CD4-positive, alpha-beta T cell (primary cell): ENCODE measurements at regions not wholly inside any gene's neighbourhood (a gene's known extent, or its start where the extent isn't known, plus 50 kb on each side); places are given as distances from the start of the nearest gene placed in this dataset.

Source experiments
- ATAC-seq: fragments of 200-7000 bp; cut with Tn5 transposase; one replicate; pipeline ENCODE4 v1.10.0; 2022; ENCODE audit warnings: mild to moderate bottlenecking; ENCODE audit not compliant: poor library complexity
- CTCF ChIA-PET: fragments of 350-600 bp; sonication (Branson Sonifier 250); formaldehyde crosslinking; loops from one replicate; lab custom pipeline; 2021; ENCODE audit warnings: antibody characterized with exemption, inconsistent platforms; lab: Charles Lee
- POLR2A ChIA-PET: fragments of 350-600 bp; sonication (Branson Sonifier 250); formaldehyde crosslinking; loops from one replicate; lab custom pipeline; 2021; ENCODE audit warnings: antibody characterized with exemption, inconsistent platforms; lab: Charles Lee
- DNase-seq, 14 experiments: peaks; one replicate each; pipeline ENCODE4 v3.0.0-alpha.2; 2013 to 2020; ENCODE audit warnings: mixed read lengths in 2 of 14
- H3K27ac ChIP-seq, 2 donors: one replicate each; pipeline versions ENCODE4 v1.5.1 to v1.7.0; 2013; ENCODE audit warnings: low read length in 2 of 2, low read depth in 1 of 2, mild to moderate bottlenecking in 1 of 2
- H3K27me3 ChIP-seq, 2 experiments: 1 replicate in 1 of 2; 2 replicates in 1 of 2; pipeline versions ENCODE4 v1.6.1 to v1.7.0; 2013; ENCODE audit warnings: low read length in 2 of 2, control low read depth in 1 of 2, mild to moderate bottlenecking in 1 of 2, moderate library complexity in 1 of 2; ENCODE audit not compliant: insufficient read depth in 2 of 2, control insufficient read depth in 1 of 2
- H3K36me3 ChIP-seq: one replicate; pipeline ENCODE4 v1.6.1; 2013; ENCODE audit warnings: low read length, control low read depth; ENCODE audit not compliant: insufficient read depth
- H3K4me1 ChIP-seq: one replicate; pipeline ENCODE4 v1.6.1; 2013; ENCODE audit warnings: low read length, control low read depth; ENCODE audit not compliant: insufficient read depth
- H3K4me3 ChIP-seq: one replicate; pipeline ENCODE4 v1.5.1; 2013; ENCODE audit warnings: mild to moderate bottlenecking, low read length, moderate library complexity
- H3K9me3 ChIP-seq, 2 experiments: 1 replicate in 1 of 2; 2 replicates in 1 of 2; pipeline versions ENCODE4 v1.6.1 to v1.7.0; 2013; ENCODE audit warnings: low read length in 2 of 2, mild to moderate bottlenecking in 2 of 2, control low read depth in 1 of 2, moderate library complexity in 1 of 2; ENCODE audit not compliant: control insufficient read depth in 1 of 2, insufficient read depth in 1 of 2
- H3K27ac Mint-ChIP-seq: one replicate; pipeline ENCODE4 v1.8.0; 2020; ENCODE audit warnings: mixed read lengths
- H3K27me3 Mint-ChIP-seq: one replicate; pipeline ENCODE4 v1.8.0; 2021; ENCODE audit warnings: mixed read lengths
- H3K36me3 Mint-ChIP-seq: one replicate; pipeline ENCODE4 v1.8.0; 2021; ENCODE audit warnings: low read depth, mixed read lengths
- H3K4me1 Mint-ChIP-seq: one replicate; pipeline ENCODE4 v1.8.0; 2021; ENCODE audit warnings: low read depth, mixed read lengths
- H3K4me3 Mint-ChIP-seq: one replicate; pipeline ENCODE4 v1.8.0; 2020; ENCODE audit warnings: mild to moderate bottlenecking, mixed read lengths
- H3K9me3 Mint-ChIP-seq: one replicate; pipeline ENCODE4 v1.8.0; 2020; ENCODE audit warnings: mixed read lengths
- intact Hi-C, 2 experiments: fragments of 100-400 bp; cut with DNase I in 1 of 2; cut with micrococcal nuclease in 1 of 2; formaldehyde crosslinking; loops; one replicate each; pipeline versions ENCODE4 v1.15.1 to v1.9.0; 2023 to 2025; cut with DNase I, micrococcal nuclease
- TF ChIP-seq, protein P1 (sequence below): fragments of 200-600 bp; IDR thresholded peaks from one replicate; pipeline ENCODE4 v1.8.0; 2022; ENCODE audit warnings: antibody characterized with exemption, mild to moderate bottlenecking

DNA sequence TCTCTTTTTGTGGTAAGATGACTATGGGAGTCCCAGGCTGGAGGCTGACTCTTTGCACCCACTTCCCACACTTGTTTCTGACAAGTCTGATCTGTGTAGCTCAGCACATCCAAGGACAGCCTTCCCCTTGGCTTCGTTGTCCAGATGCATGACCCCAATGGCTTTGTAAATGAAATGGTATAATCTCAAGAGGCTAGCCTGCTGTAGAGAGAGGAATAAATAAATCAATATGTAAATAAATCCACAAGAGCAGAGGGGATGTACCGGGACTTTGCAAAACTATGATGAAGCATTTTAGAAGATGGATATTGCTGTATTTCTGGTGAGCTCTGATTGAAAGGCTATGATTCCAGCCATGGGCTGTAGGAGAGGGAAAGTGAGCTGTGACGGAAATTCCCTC is 79.9 kb upstream of the NEO1 start:
- no peaks in the 10 kb centered on the region for H3K4me1 Mint-ChIP-seq
- H3K9me3 Mint-ChIP-seq = no peaks in the 10 kb centered on the region
- CTCF ChIA-PET = no interaction called here
- H3K27ac ChIP-seq = no peak overlapping the region
- H3K4me3 Mint-ChIP-seq = no peak overlapping the region
- intact Hi-C loops = no loop called here
- no peak overlapping the region for H3K4me3 ChIP-seq
- no peaks in the 10 kb centered on the region for H3K4me1 ChIP-seq
- no peak overlapping the region for H3K27ac Mint-ChIP-seq
- H3K27me3 Mint-ChIP-seq = peaks cover 71% of the 10 kb centered on the region
- no peaks in the 10 kb centered on the region for H3K36me3 ChIP-seq
- DNase-seq (no peak), ATAC-seq (no peak)
- no peaks in the 10 kb centered on the region for H3K9me3 ChIP-seq
- H3K36me3 Mint-ChIP-seq = no peaks in the 10 kb centered on the region
- POLR2A ChIA-PET = no interaction called here
- TF ChIP-seq, protein P1, sequence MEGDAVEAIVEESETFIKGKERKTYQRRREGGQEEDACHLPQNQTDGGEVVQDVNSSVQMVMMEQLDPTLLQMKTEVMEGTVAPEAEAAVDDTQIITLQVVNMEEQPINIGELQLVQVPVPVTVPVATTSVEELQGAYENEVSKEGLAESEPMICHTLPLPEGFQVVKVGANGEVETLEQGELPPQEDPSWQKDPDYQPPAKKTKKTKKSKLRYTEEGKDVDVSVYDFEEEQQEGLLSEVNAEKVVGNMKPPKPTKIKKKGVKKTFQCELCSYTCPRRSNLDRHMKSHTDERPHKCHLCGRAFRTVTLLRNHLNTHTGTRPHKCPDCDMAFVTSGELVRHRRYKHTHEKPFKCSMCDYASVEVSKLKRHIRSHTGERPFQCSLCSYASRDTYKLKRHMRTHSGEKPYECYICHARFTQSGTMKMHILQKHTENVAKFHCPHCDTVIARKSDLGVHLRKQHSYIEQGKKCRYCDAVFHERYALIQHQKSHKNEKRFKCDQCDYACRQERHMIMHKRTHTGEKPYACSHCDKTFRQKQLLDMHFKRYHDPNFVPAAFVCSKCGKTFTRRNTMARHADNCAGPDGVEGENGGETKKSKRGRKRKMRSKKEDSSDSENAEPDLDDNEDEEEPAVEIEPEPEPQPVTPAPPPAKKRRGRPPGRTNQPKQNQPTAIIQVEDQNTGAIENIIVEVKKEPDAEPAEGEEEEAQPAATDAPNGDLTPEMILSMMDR = no peak
- peaks cover 0 to 17% of the 10 kb centered on the region in 2 experiments for H3K27me3 ChIP-seq

DNA sequence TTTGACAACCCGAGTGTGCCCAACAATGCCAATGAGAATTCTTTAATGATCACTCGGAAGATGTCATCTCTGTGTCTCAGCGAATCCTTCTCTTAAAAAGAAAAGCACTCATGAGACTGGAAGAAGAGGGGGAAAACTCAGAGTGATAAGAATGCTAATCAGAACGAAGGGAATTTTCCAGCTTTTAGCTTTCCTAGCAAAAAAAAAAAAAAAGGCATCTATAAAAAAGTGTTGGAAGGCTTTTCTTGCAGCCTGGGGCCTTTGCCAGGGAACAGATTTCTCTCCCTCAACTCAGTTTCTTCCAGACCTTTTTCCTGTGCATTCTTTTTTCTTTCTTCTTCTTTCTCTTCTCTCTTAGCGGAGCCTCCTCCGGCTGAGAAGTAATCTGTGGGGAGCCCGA is 80.5 kb upstream of the NEO1 start:
- H3K4me3 ChIP-seq = no peak overlapping the region
- Mint-ChIP-seq H3K4me3 (no peak overlapping the region), H3K4me1 (no peaks in the 10 kb centered on the region), H3K27me3 (peaks cover 66% of the 10 kb centered on the region), H3K36me3 (no peaks in the 10 kb centered on the region), H3K27ac (no peak overlapping the region), H3K9me3 (no peaks in the 10 kb centered on the region)
- peaks cover 0 to 17% of the 10 kb centered on the region in 2 experiments for H3K27me3 ChIP-seq
- no peak for DNase-seq
- ChIA-PET CTCF (no interaction called here), POLR2A (no interaction called here)
- no peaks in the 10 kb centered on the region for H3K9me3 ChIP-seq
- intact Hi-C loops = no loop called here
- ATAC-seq = no peak
- no peak overlapping the region for H3K27ac ChIP-seq
- no peaks in the 10 kb centered on the region for H3K36me3 ChIP-seq
- no peaks in the 10 kb centered on the region for H3K4me1 ChIP-seq
- TF ChIP-seq, protein P1 = no peak

DNA sequence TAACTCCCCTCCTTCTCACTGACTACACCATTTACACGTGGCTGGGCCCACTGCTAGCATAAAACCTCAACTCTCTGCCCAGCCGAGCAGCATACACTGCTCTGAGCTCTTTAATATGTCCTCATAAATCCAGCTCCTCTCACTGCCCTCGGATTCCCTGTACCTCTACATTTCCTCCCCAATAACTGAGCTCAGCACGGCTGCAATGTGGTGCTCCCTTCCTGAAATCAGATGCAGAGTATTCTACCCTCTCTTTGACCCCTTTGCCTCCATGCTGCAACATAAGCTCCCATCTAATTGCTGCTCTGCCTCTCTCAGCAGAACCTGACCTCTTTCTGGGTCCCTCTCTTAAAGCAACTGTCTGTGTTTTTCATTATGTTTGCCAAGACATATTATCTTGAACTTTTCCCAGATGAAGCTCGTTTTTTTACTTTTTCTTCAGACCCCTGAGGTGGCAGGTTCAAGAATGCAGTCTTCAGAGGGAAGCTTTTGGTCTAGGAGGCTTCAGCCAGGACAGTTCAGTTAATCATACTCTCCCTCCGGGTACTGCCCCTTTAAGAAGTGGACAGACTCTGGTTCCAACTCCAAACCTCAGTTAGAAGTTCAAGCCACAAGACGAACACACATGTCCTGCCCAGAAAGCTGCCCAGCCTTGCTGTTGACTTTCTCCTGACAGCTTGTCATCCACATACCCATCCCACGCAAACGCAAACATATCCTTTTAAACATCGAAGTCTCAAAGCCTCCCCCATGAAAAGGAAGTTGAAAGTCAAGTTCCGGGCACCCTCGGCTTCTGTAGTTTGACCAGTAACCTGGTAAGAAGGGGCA is 81.1 kb upstream of the NEO1 start:
- H3K27me3 ChIP-seq = peaks cover 0 to 16% of the 10 kb centered on the region in 2 experiments
- H3K36me3 ChIP-seq = no peaks in the 10 kb centered on the region
- H3K27ac Mint-ChIP-seq = no peak overlapping the region
- H3K4me3 Mint-ChIP-seq = no peak overlapping the region
- H3K9me3 ChIP-seq = no peaks in the 10 kb centered on the region
- CTCF ChIA-PET = no interaction called here
- no peak for ATAC-seq
- no peak overlapping the region for H3K27ac ChIP-seq
- intact Hi-C loops = no loop called here
- TF ChIP-seq, protein P1 = no peak
- POLR2A ChIA-PET = no interaction called here
- H3K4me1 Mint-ChIP-seq = no peaks in the 10 kb centered on the region
- no peaks in the 10 kb centered on the region for H3K36me3 Mint-ChIP-seq
- H3K4me1 ChIP-seq = no peaks in the 10 kb centered on the region
- H3K9me3 Mint-ChIP-seq = no peaks in the 10 kb centered on the region
- H3K4me3 ChIP-seq = no peak overlapping the region
- peaks cover 63% of the 10 kb centered on the region for H3K27me3 Mint-ChIP-seq
- no peak for DNase-seq
